OCI-LY1 (cell line): ENCODE measurements at regions not wholly inside any gene's neighbourhood (a gene's known extent, or its start where the extent isn't known, plus 50 kb on each side); places are given as distances from the start of the nearest gene placed in this dataset.

ENCODE experiments used
- CTCF ChIP-seq: fragments of 200-600 bp; sonication (generic), shearing (Covaris generic); IDR thresholded peaks from 2 replicates; pipeline ENCODE4 v1.5.1; 2017; ENCODE audit warnings: mild to moderate bottlenecking, antibody characterized with exemption, low read length, moderate library complexity, mixed read lengths
- EZH2 ChIP-seq: fragments of 200-600 bp; sonication (generic), shearing (Covaris generic); IDR thresholded peaks from 2 replicates; pipeline ENCODE4 v1.8.0; 2017; ENCODE audit warnings: borderline replicate concordance, mixed run types, mild to moderate bottlenecking, antibody characterized with exemption, low read length, moderate library complexity, mixed read lengths

- no peak for TF ChIP-seq CTCF
- TF ChIP-seq EZH2, result no peak
Measured at GRCh38 chr4:66355328-66355727, 685.0 kb upstream of the EPHA5 start.
